K562 (cell line): ENCODE measurements at regions not wholly inside any gene's neighbourhood (a gene's known extent, or its start where the extent isn't known, plus 50 kb on each side); places are given as distances from the start of the nearest gene placed in this dataset.

Experiments
- CREB1 ChIP-seq, 2 experiments: sonication (generic) in 1 of 2; formaldehyde crosslinking in 1 of 2; IDR thresholded peaks; 2 replicates each; pipeline versions ENCODE4 v1.6.1 to v1.8.0; 2012 to 2022; ENCODE audit warnings: inconsistent platforms in 1 of 2, mild to moderate bottlenecking in 1 of 2, missing genetic modification reagents in 1 of 2, moderate library complexity in 1 of 2
- ELF1 ChIP-seq: fragments of 200-800 bp; sonication (Bioruptor generic); IDR thresholded peaks from 2 replicates; pipeline ENCODE4 v1.6.1; 2016; ENCODE audit warnings: missing genetic modification characterization, missing compliant biosample characterization
- HOMEZ ChIP-seq: fragments of 250-450 bp; sonication (Bioruptor Pico); IDR thresholded peaks from 2 replicates; pipeline ENCODE4 v1.4.0; 2020; ENCODE audit warnings: mild to moderate bottlenecking, moderate library complexity
- MGA ChIP-seq: fragments of 450-650 bp; IDR thresholded peaks from 2 replicates; pipeline ENCODE4 v1.6.1; 2016; ENCODE audit warnings: mild to moderate bottlenecking, moderate library complexity
- SMAD3 ChIP-seq: fragments of 450-650 bp; formaldehyde crosslinking; conservative IDR thresholded peaks from 2 replicates; pipeline ENCODE4 v1.4.0; 2020; ENCODE audit warnings: mild to moderate bottlenecking
- TAF1 ChIP-seq: IDR thresholded peaks from 2 replicates; pipeline ENCODE4 v1.6.1; 2011; ENCODE audit warnings: mild to moderate bottlenecking, low read length, moderate library complexity; ENCODE audit not compliant: insufficient read depth, control insufficient read depth, severe bottlenecking; ENCODE audit errors: extremely low read depth
- TBP ChIP-seq: optimal IDR thresholded peaks from 2 replicates; pipeline ENCODE3; 2011; ENCODE audit warnings: low read depth, low read length, improper control_type of control experiment
- ZMIZ1 ChIP-seq, 2 experiments: fragments of 150-350 bp in 1 of 2; IDR thresholded peaks; 2 replicates each; pipeline ENCODE4 v1.6.1; 2012 to 2016; ENCODE audit warnings: low read depth in 2 of 2, low read length in 2 of 2, mild to moderate bottlenecking in 1 of 2, moderate library complexity in 1 of 2
- ZNF143 ChIP-seq: sonication (generic); formaldehyde crosslinking; IDR thresholded peaks from 2 replicates; pipeline ENCODE4 v1.9.0; 2022; ENCODE audit warnings: mild to moderate bottlenecking, missing genetic modification reagents
- ZNF668 ChIP-seq: fragments of 250-450 bp; sonication (Bioruptor Pico); IDR thresholded peaks from 2 replicates; pipeline ENCODE4 v1.8.0; 2022; ENCODE audit warnings: mild to moderate bottlenecking, inconsistent platforms

GRCh38 chr3:193842832-193843473 is 249.9 kb downstream of the OPA1 start (continued):
- TF ChIP-seq MGA (peak; percentile 83), ZNF668 (peak; percentile 66; the same call in 1 of the 2 replicates), ZMIZ1 (IDR thresholded peaks at IDR 0.05; ENCODE audit: low read depth in 2 of 2, low read length in 2 of 2) (no peak), SMAD3 (CRISPR knock-in tag) (no peak), TBP (peak; percentile 11), ELF1 (tag) (0 out of 2 replicates have a peak, but pooled peaks have one; percentile 24), TAF1 (peak; percentile 18), HOMEZ (CRISPR knock-in tag) (peak; percentile 86; the same call in 1 of the 2 replicates), CREB1 (IDR thresholded peaks at IDR 0.05) (no peak; the same call in 1 of the 2 replicates), CREB1 (CRISPR knock-in tag; IDR thresholded peaks at IDR 0.05) (no peak), ZNF143 (CRISPR knock-in tag) (no peak)
